GM23248 (cell line): ENCODE measurements at regions not wholly inside any gene's neighbourhood (a gene's known extent, or its start where the extent isn't known, plus 50 kb on each side); places are given as distances from the start of the nearest gene placed in this dataset.

Experiments
- DNase-seq: peaks from one replicate; pipeline ENCODE4 v3.0.0-alpha.2; 2015
- H2AFZ ChIP-seq: fragments of 200-600 bp; sonication (generic); 2 replicates; pipeline ENCODE4 v1.6.1; 2016; ENCODE audit warnings: antibody characterized with exemption
- H3F3A ChIP-seq: fragments of 200-600 bp; sonication (generic); 2 replicates; pipeline ENCODE4 v1.6.1; 2016; ENCODE audit warnings: mild to moderate bottlenecking, antibody characterized with exemption, mixed run types; ENCODE audit not compliant: insufficient read depth
- H3K27ac ChIP-seq: fragments of 200-600 bp; sonication (generic); 2 replicates; pipeline ENCODE4 v1.5.1; 2016; ENCODE audit warnings: mild to moderate bottlenecking
- H3K27me3 ChIP-seq: fragments of 200-600 bp; sonication (generic); replicated peaks from 2 replicates; pipeline ENCODE4 v1.6.1; 2016; ENCODE audit warnings: mild to moderate bottlenecking; ENCODE audit not compliant: insufficient read depth
- H3K36me3 ChIP-seq: fragments of 200-600 bp; sonication (generic); 2 replicates; pipeline ENCODE4 v1.6.1; 2016; ENCODE audit warnings: low read depth, mild to moderate bottlenecking
- H3K4me1 ChIP-seq: fragments of 200-600 bp; sonication (generic); 2 replicates; pipeline ENCODE4 v1.6.1; 2016; ENCODE audit warnings: mild to moderate bottlenecking; ENCODE audit not compliant: insufficient read depth
- H3K4me2 ChIP-seq: fragments of 200-600 bp; sonication (generic); one replicate; pipeline ENCODE4 v1.6.1; 2016; ENCODE audit warnings: mild to moderate bottlenecking; ENCODE audit not compliant: unreplicated experiment
- H3K4me3 ChIP-seq: fragments of 200-600 bp; sonication (generic); 2 replicates; pipeline ENCODE4 v1.5.1; 2016; ENCODE audit warnings: mild to moderate bottlenecking
- H3K79me2 ChIP-seq: fragments of 200-600 bp; sonication (generic); 2 replicates; pipeline ENCODE4 v1.6.1; 2016; ENCODE audit warnings: mild to moderate bottlenecking; ENCODE audit not compliant: insufficient read depth
- H3K9ac ChIP-seq: fragments of 200-600 bp; sonication (generic); 2 replicates; pipeline ENCODE4 v1.6.1; 2016; ENCODE audit warnings: mild to moderate bottlenecking
- H3K9me2 ChIP-seq: fragments of 200-600 bp; sonication (generic); 2 replicates; pipeline ENCODE4 v1.6.1; 2016; ENCODE audit warnings: mixed run types, mild to moderate bottlenecking, moderate library complexity; ENCODE audit not compliant: insufficient read depth
- H3K9me3 ChIP-seq: fragments of 200-600 bp; sonication (generic); one replicate; pipeline ENCODE4 v1.6.1; 2017; ENCODE audit warnings: low read depth
- H4K20me1 ChIP-seq: fragments of 200-600 bp; sonication (generic); 2 replicates; pipeline ENCODE4 v1.6.0; 2016; ENCODE audit not compliant: insufficient read depth
- EZH2 ChIP-seq: fragments of 200-600 bp; sonication (generic); IDR thresholded peaks from 2 replicates; pipeline ENCODE4 v1.6.1; 2018; ENCODE audit warnings: antibody characterized with exemption, mild to moderate bottlenecking; ENCODE audit not compliant: insufficient read depth, poor library complexity, severe bottlenecking
- EZH2phosphoT487 ChIP-seq: fragments of 200-600 bp; sonication (generic); IDR thresholded peaks from 2 replicates; pipeline ENCODE4 v1.6.1; 2018; ENCODE audit warnings: antibody characterized with exemption, moderate library complexity, mild to moderate bottlenecking, low read depth; ENCODE audit not compliant: insufficient read depth
- WGBS, 2 experiments: methylation state at CpG; one replicate each; pipeline ENCODE4 v1.1.6; 2015 to 2017; ENCODE audit warnings: low lambda C conversion rate in 2 of 2, low coverage in 1 of 2; ENCODE audit errors: missing lambda C conversion rate in 2 of 2; 5-methylcytosine and 5-hydroxymethylcytosine counted together
- in situ Hi-C: fragments of 300-500 bp; cut with MboI; formaldehyde crosslinking; loops from 2 replicates; pipeline ENCODE4 v1.15.0; 2020

GRCh38 chr2:35356332-35356731 is 999.2 kb upstream of the CRIM1 start:
- Histone ChIP-seq H4K20me1 (no peaks in the 10 kb centered on the region), H3K4me3 (no peak overlapping the region), H3K27me3 (no peaks in the 10 kb centered on the region), H3K4me2 (no peak overlapping the region), H3K36me3 (no peaks in the 10 kb centered on the region), H3K27ac (no peak overlapping the region), H3K9me2 (no peaks in the 10 kb centered on the region), H3K9ac (no peak overlapping the region), H2AFZ (no peak overlapping the region), H3K79me2 (no peaks in the 10 kb centered on the region), H3F3A (no peaks in the 10 kb centered on the region), H3K4me1 (no peaks in the 10 kb centered on the region), H3K9me3 (no peaks in the 10 kb centered on the region)
- no peak for TF ChIP-seq EZH2
- no peak for DNase-seq
- 13 to 14% methylated on average over 4 of the region's 4 CpGs for WGBS, 2 experiments
- in situ Hi-C loops = no loop called here

GRCh38 chr2:35355056-35355455 is 1000.5 kb upstream of the CRIM1 start:
- H3K4me2 ChIP-seq = no peak overlapping the region
- no peaks in the 10 kb centered on the region for H3K27me3 ChIP-seq
- TF ChIP-seq EZH2 (no peak), EZH2phosphoT487 (no peak)
- no peaks in the 10 kb centered on the region for H3K9me3 ChIP-seq
- no peaks in the 10 kb centered on the region for H3K4me1 ChIP-seq
- H4K20me1 ChIP-seq = no peaks in the 10 kb centered on the region
- WGBS, 2 experiments = 36 to 59% methylated on average over 6 of the region's 6 CpGs
- no peaks in the 10 kb centered on the region for H3K36me3 ChIP-seq
- no peak for DNase-seq
- no peaks in the 10 kb centered on the region for H3K79me2 ChIP-seq
- no peak overlapping the region for H3K4me3 ChIP-seq
- H3F3A ChIP-seq = no peaks in the 10 kb centered on the region
- H3K9ac ChIP-seq = no peak overlapping the region
- H3K27ac ChIP-seq = no peak overlapping the region
- in situ Hi-C loops = no loop called here
- H2AFZ ChIP-seq = no peak overlapping the region
- no peaks in the 10 kb centered on the region for H3K9me2 ChIP-seq

- no peaks in the 10 kb centered on the region for H3K79me2 ChIP-seq
- no peaks in the 10 kb centered on the region for H3K36me3 ChIP-seq
- no peak for TF ChIP-seq EZH2phosphoT487
- TF ChIP-seq EZH2 = no peak
- no peaks in the 10 kb centered on the region for H3K4me1 ChIP-seq
- no peaks in the 10 kb centered on the region for H3F3A ChIP-seq
- H3K9me3 ChIP-seq = no peaks in the 10 kb centered on the region
- H3K4me2 ChIP-seq = no peak overlapping the region
- H3K9ac ChIP-seq = no peak overlapping the region
- H3K27ac ChIP-seq = no peak overlapping the region
- in situ Hi-C loops = no loop called here
- H3K4me3 ChIP-seq = no peak overlapping the region
- H4K20me1 ChIP-seq = no peaks in the 10 kb centered on the region
- H3K9me2 ChIP-seq = no peaks in the 10 kb centered on the region
- no peak for DNase-seq
- H2AFZ ChIP-seq = no peak overlapping the region
- WGBS, 2 experiments = 55% methylated on average over 7 of the region's 7 CpGs
- no peaks in the 10 kb centered on the region for H3K27me3 ChIP-seq
Observed at GRCh38 chr2:35347561-35347960, 1008.0 kb upstream of the CRIM1 start.

- Histone ChIP-seq H3K36me3 (no peaks in the 10 kb centered on the region), H3K79me2 (no peaks in the 10 kb centered on the region), H2AFZ (no peak overlapping the region), H3K27ac (no peak overlapping the region), H3K4me2 (no peak overlapping the region), H3K9ac (no peak overlapping the region), H3K9me3 (no peaks in the 10 kb centered on the region), H3F3A (no peaks in the 10 kb centered on the region), H3K4me3 (no peak overlapping the region), H3K4me1 (no peaks in the 10 kb centered on the region), H4K20me1 (no peaks in the 10 kb centered on the region), H3K27me3 (no peaks in the 10 kb centered on the region), H3K9me2 (no peaks in the 10 kb centered on the region)
- TF ChIP-seq EZH2phosphoT487 = no peak
- no peak for TF ChIP-seq EZH2
- DNase-seq = no peak
- WGBS, 2 experiments = 19 to 23% methylated on average over 4 of the region's 4 CpGs
- in situ Hi-C loops = no loop called here
Observed at GRCh38 chr2:35343135-35343534, 1012.4 kb upstream of the CRIM1 start.

GRCh38 chr2:35339211-35339610 is 1016.4 kb upstream of the CRIM1 start:
- no peaks in the 10 kb centered on the region for H3K9me3 ChIP-seq
- in situ Hi-C loops = no loop called here
- no peaks in the 10 kb centered on the region for H3F3A ChIP-seq
- no peaks in the 10 kb centered on the region for H3K36me3 ChIP-seq
- no peak overlapping the region for H3K27ac ChIP-seq
- H3K27me3 ChIP-seq = no peaks in the 10 kb centered on the region
- H3K4me2 ChIP-seq = no peak overlapping the region
- no peaks in the 10 kb centered on the region for H4K20me1 ChIP-seq
- TF ChIP-seq EZH2 = no peak
- TF ChIP-seq EZH2phosphoT487 = no peak
- no peaks in the 10 kb centered on the region for H3K79me2 ChIP-seq
- H3K9me2 ChIP-seq = no peaks in the 10 kb centered on the region
- H2AFZ ChIP-seq = no peak overlapping the region
- H3K4me3 ChIP-seq = no peak overlapping the region
- H3K4me1 ChIP-seq = no peaks in the 10 kb centered on the region
- no peak for DNase-seq
- H3K9ac ChIP-seq = no peak overlapping the region
